ENCODE measurements at regions not wholly inside any gene's neighbourhood (a gene's known extent, or its start where the extent isn't known, plus 50 kb on each side); places are given as distances from the start of the nearest gene placed in this dataset.

DNA sequence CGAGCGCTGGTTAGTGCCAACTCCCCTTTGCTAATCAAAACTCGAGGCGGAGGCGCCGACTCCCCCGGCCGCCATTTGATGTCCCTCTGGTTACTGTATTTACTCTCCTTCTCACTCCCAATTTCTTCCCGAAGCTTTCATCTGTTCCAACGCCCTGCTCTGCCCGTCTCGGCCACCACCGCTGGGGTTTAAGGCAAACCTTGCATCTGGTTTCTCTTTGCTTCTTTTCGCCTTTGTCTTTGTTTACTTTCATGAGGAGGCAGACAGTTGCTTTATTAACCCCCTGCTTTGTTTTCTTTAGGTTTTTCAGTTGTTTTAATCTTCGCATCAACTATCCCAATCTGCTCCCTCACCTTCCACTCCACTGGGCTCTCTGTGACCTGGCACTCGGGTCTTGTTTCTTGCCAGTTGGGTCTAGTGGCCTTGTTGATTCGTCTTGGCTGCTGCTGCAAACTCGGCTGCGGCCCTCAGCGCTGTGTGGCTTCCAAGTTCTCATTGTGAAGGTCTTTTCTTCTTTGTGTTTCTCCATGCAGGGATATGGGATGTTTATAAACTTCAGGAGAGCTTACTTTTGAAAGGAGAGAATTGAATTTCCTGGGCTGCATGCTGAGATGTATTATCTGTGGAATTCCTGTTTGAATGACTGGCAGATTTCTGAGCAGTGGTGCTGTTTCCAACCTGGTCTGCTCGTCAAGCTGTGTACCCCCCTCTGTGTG is 155.1 kb downstream of the CDC5L start:
- Histone ChIP-seq H3K27ac (ENCODE audit: low read depth in 2 of 2, low read length in 2 of 2) (no peak overlapping the region), H3K4me3 (ENCODE audit: low read length in 3 of 3) (no peak overlapping the region), H3K9ac (ENCODE audit: low read length in 3 of 3) (no peak overlapping the region), H3K4me1 (ENCODE audit: control insufficient read depth in 2 of 3, insufficient read depth in 2 of 3, low read depth in 1 of 3, low read length in 3 of 3) (no peaks in the 10 kb centered on the region), H3K36me3 (ENCODE audit: control insufficient read depth in 2 of 3, insufficient read depth in 3 of 3, low read length in 3 of 3) (no peaks in the 10 kb centered on the region), H3K9me3 (ENCODE audit: control insufficient read depth in 2 of 3, insufficient read depth in 1 of 3, low read length in 3 of 3) (peaks cover 0 to 5% (median 0%) of the 10 kb centered on the region in 3 donors), H3K27me3 (ENCODE audit: control insufficient read depth, insufficient read depth, low read length) (no peaks in the 10 kb centered on the region)
- FAIRE-seq (no peak), DNase-seq (peak in 4 of 5 donors; percentile 33 to 48 (median 38))
- TF ChIP-seq, protein P1, sequence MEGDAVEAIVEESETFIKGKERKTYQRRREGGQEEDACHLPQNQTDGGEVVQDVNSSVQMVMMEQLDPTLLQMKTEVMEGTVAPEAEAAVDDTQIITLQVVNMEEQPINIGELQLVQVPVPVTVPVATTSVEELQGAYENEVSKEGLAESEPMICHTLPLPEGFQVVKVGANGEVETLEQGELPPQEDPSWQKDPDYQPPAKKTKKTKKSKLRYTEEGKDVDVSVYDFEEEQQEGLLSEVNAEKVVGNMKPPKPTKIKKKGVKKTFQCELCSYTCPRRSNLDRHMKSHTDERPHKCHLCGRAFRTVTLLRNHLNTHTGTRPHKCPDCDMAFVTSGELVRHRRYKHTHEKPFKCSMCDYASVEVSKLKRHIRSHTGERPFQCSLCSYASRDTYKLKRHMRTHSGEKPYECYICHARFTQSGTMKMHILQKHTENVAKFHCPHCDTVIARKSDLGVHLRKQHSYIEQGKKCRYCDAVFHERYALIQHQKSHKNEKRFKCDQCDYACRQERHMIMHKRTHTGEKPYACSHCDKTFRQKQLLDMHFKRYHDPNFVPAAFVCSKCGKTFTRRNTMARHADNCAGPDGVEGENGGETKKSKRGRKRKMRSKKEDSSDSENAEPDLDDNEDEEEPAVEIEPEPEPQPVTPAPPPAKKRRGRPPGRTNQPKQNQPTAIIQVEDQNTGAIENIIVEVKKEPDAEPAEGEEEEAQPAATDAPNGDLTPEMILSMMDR (IDR thresholded peaks at IDR 0.05; ENCODE audit: borderline replicate concordance, extremely low read depth, insufficient read depth): no peak
- intact Hi-C loops (cut with DNase I): no loop called here

DNA sequence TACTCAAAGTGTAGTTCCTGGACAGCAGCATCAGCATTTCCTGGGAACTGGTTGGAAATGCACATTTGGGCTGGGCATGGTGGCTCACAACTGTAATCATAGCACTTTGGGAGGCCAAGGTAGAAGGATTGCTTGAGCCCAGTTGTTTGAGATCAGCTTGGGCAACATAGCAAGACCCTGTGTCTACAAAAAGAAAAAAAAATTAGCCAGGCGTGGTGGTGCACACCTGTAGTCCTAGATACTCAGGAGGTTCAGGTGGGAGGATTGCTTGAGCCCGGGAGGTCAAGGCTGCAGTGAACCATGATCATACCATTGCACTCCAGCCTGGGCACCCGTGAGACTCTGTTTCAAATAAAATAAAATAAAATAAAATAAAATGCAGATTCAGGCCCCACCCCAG is 156.2 kb downstream of the CDC5L start:
- Histone ChIP-seq H3K9ac (ENCODE audit: low read length in 3 of 3) (no peak overlapping the region), H3K27ac (ENCODE audit: low read depth in 2 of 2, low read length in 2 of 2) (no peak overlapping the region), H3K9me3 (ENCODE audit: control insufficient read depth in 2 of 3, insufficient read depth in 1 of 3, low read length in 3 of 3) (peaks cover 0 to 5% (median 0%) of the 10 kb centered on the region in 3 donors), H3K27me3 (ENCODE audit: control insufficient read depth, insufficient read depth, low read length) (no peaks in the 10 kb centered on the region), H3K36me3 (ENCODE audit: control insufficient read depth in 2 of 3, insufficient read depth in 3 of 3, low read length in 3 of 3) (no peaks in the 10 kb centered on the region), H3K4me3 (ENCODE audit: low read length in 3 of 3) (no peak overlapping the region), H3K4me1 (ENCODE audit: control insufficient read depth in 2 of 3, insufficient read depth in 2 of 3, low read depth in 1 of 3, low read length in 3 of 3) (no peaks in the 10 kb centered on the region)
- intact Hi-C loops (cut with DNase I): no loop called here
- TF ChIP-seq, protein P1 (IDR thresholded peaks at IDR 0.05; ENCODE audit: borderline replicate concordance, extremely low read depth, insufficient read depth): no peak
- DNase-seq (peak in 1 of 5 donors; percentile 11), FAIRE-seq (no peak)

DNA sequence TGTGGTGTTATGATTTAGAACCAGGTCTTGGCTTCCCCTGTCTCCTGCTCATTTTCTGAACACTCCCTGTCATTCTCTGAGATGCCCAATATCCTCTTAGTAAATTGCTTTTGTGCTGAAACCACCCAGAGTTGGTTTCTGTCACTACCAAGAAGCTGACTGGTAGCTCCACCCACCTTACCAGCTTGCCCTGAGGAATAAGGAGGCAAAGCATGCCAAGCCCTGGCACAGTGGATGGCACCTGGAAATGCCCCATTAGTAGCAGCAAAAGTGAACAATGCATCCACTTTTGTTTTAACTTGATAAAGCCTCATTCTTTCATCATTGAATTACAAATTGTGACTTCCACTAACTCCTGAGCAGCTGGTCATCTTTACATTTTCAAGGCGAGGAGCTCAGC is 157.7 kb downstream of the CDC5L start:
- Histone ChIP-seq H3K27ac (ENCODE audit: low read depth in 2 of 2, low read length in 2 of 2) (no peak overlapping the region), H3K4me3 (ENCODE audit: low read length in 3 of 3) (no peak overlapping the region), H3K9ac (ENCODE audit: low read length in 3 of 3) (no peak overlapping the region), H3K9me3 (ENCODE audit: control insufficient read depth in 2 of 3, insufficient read depth in 1 of 3, low read length in 3 of 3) (peaks cover 0 to 5% (median 0%) of the 10 kb centered on the region in 3 donors), H3K4me1 (ENCODE audit: control insufficient read depth in 2 of 3, insufficient read depth in 2 of 3, low read depth in 1 of 3, low read length in 3 of 3) (no peaks in the 10 kb centered on the region), H3K36me3 (ENCODE audit: control insufficient read depth in 2 of 3, insufficient read depth in 3 of 3, low read length in 3 of 3) (no peaks in the 10 kb centered on the region), H3K27me3 (ENCODE audit: control insufficient read depth, insufficient read depth, low read length) (no peaks in the 10 kb centered on the region)
- intact Hi-C loops (cut with DNase I): no loop called here
- TF ChIP-seq, protein P1 (IDR thresholded peaks at IDR 0.05; ENCODE audit: borderline replicate concordance, extremely low read depth, insufficient read depth): no peak
- DNase-seq (no peak), FAIRE-seq (no peak)

All from kidney (tissue), 13 donors.